ENCODE measurements at regions not wholly inside any gene's neighbourhood (a gene's known extent, or its start where the extent isn't known, plus 50 kb on each side); places are given as distances from the start of the nearest gene placed in this dataset.

DNA sequence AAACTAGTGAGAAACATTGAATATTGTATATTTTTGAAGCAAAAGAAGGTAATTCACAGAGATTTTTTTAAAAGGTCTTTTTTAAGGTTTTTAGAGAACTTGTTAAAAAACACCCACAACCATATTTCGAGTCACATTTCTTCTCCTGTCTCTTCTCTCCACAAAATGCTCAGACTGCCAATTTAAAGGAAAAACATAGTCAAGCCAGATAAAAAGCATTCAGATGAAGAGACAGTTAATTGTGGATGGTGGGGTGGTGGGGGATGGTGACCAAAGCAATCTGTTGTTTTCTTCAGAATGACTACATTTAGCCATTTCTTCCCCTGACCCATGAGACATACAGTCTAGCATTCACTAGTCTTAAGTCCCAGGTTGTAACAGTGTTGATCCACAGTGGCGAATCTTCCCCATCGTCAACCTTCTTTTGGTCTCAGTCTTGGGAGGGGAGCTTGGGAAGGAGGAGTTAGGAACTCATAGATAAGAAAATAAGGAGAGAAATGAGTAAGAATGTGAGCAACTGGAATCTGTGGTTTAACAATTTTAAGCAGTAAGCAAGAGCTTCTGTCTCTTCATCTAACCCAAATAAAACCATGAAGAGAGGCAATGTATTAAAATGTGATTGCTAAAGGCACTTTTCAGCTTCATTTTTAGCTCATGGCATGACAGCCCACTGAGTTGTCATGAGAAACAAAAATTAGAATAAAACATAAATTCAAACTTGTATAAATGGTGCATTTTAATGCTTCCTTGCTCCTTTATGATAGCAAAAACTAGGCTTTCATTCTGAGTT is 413.7 kb upstream of the FSHR start:
- Histone ChIP-seq H3K4me3 (replicated peaks; ENCODE audit: low read depth, low read length) (no peak overlapping the region), H3K27me3 (replicated peaks; ENCODE audit: control insufficient read depth, insufficient read depth, low read length) (no peaks in the 10 kb centered on the region), H3K36me3 (ENCODE audit: control insufficient read depth, insufficient read depth, low read length) (no peaks in the 10 kb centered on the region)
- no peak for DNase-seq (ENCODE audit: extremely low read depth, insufficient read length)
- TF ChIP-seq, protein P1, sequence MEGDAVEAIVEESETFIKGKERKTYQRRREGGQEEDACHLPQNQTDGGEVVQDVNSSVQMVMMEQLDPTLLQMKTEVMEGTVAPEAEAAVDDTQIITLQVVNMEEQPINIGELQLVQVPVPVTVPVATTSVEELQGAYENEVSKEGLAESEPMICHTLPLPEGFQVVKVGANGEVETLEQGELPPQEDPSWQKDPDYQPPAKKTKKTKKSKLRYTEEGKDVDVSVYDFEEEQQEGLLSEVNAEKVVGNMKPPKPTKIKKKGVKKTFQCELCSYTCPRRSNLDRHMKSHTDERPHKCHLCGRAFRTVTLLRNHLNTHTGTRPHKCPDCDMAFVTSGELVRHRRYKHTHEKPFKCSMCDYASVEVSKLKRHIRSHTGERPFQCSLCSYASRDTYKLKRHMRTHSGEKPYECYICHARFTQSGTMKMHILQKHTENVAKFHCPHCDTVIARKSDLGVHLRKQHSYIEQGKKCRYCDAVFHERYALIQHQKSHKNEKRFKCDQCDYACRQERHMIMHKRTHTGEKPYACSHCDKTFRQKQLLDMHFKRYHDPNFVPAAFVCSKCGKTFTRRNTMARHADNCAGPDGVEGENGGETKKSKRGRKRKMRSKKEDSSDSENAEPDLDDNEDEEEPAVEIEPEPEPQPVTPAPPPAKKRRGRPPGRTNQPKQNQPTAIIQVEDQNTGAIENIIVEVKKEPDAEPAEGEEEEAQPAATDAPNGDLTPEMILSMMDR (IDR thresholded peaks at IDR 0.05; ENCODE audit: insufficient read depth, low read length, poor library complexity, severe bottlenecking) = no peak

DNA sequence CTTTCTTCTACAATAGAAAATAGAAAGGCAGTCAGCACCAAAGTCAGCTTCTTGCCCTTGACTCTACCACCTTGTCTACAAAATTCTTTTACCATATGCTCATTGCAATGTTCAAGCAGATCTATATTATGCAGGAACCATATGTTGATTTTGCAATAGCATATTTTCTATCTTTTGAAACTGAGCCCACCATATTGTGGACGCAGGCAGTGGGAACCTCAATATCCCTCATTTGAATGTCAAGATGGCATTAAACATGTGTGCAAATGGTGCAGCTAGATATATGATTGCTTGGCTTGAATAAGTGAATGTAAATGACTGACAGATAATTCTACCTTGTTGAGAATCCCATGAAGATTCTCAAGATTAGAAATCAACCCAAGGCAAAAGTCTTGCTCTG is 412.7 kb upstream of the FSHR start:
- Histone ChIP-seq H3K4me3 (replicated peaks; ENCODE audit: low read depth, low read length) (no peak overlapping the region), H3K36me3 (ENCODE audit: control insufficient read depth, insufficient read depth, low read length) (no peaks in the 10 kb centered on the region), H3K27me3 (replicated peaks; ENCODE audit: control insufficient read depth, insufficient read depth, low read length) (no peaks in the 10 kb centered on the region)
- TF ChIP-seq, protein P1 (IDR thresholded peaks at IDR 0.05; ENCODE audit: insufficient read depth, low read length, poor library complexity, severe bottlenecking) = no peak
- DNase-seq (ENCODE audit: extremely low read depth, insufficient read length) = no peak

- Histone ChIP-seq H3K36me3 (ENCODE audit: control insufficient read depth, insufficient read depth, low read length) (no peaks in the 10 kb centered on the region), H3K27me3 (replicated peaks; ENCODE audit: control insufficient read depth, insufficient read depth, low read length) (no peaks in the 10 kb centered on the region), H3K4me3 (replicated peaks; ENCODE audit: low read depth, low read length) (no peak overlapping the region)
- DNase-seq (ENCODE audit: extremely low read depth, insufficient read length) = no peak
- TF ChIP-seq, protein P1 (IDR thresholded peaks at IDR 0.05; ENCODE audit: insufficient read depth, low read length, poor library complexity, severe bottlenecking) = no peak
Measured at GRCh38 chr2:49553658-49554057, 399.3 kb upstream of the FSHR start.

DNA sequence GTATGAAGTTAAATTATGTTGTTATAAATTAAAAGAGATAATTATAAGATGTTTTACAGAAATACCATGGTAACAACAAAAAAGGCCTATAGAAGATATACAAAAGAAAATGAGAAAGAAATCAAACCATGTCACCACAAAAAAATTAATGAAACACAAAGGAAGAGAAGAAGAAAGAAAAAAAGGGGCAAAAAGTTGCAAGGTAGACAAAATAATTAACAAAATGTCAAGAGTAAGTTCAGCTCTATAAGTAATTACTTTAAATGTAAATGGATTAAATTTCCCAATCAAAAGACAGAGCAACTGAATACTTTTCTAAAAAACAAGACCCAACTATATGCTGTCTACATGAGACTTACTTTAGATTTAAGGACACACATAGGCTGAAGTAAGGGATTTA is 378.4 kb upstream of the FSHR start:
- no peaks in the 10 kb centered on the region for H3K36me3 ChIP-seq (ENCODE audit: control insufficient read depth, insufficient read depth, low read length)
- TF ChIP-seq, protein P1 (IDR thresholded peaks at IDR 0.05; ENCODE audit: insufficient read depth, low read length, poor library complexity, severe bottlenecking) = no peak
- no peaks in the 10 kb centered on the region for H3K27me3 ChIP-seq (replicated peaks; ENCODE audit: control insufficient read depth, insufficient read depth, low read length)
- DNase-seq (ENCODE audit: extremely low read depth, insufficient read length) = no peak
- no peak overlapping the region for H3K4me3 ChIP-seq (replicated peaks; ENCODE audit: low read depth, low read length)

- TF ChIP-seq, protein P1 (IDR thresholded peaks at IDR 0.05; ENCODE audit: insufficient read depth, low read length, poor library complexity, severe bottlenecking) = no peak
- no peaks in the 10 kb centered on the region for H3K36me3 ChIP-seq (ENCODE audit: control insufficient read depth, insufficient read depth, low read length)
- no peaks in the 10 kb centered on the region for H3K27me3 ChIP-seq (replicated peaks; ENCODE audit: control insufficient read depth, insufficient read depth, low read length)
- H3K4me3 ChIP-seq (replicated peaks; ENCODE audit: low read depth, low read length) = no peak overlapping the region
- no peak for DNase-seq (ENCODE audit: extremely low read depth, insufficient read length)
Measured at GRCh38 chr2:49515996-49516782, 361.9 kb upstream of the FSHR start.

All from GM06990 (cell line).